Hindlimb muscle (tissue), 1 donor: ENCODE measurements at regions not wholly inside any gene's neighbourhood (a gene's known extent, or its start where the extent isn't known, plus 50 kb on each side); places are given as distances from the start of the nearest gene placed in this dataset.

Experiments used
- DNase-seq: peaks from one replicate; pipeline ENCODE4 v3.0.0-alpha.2; 2013

DNA sequence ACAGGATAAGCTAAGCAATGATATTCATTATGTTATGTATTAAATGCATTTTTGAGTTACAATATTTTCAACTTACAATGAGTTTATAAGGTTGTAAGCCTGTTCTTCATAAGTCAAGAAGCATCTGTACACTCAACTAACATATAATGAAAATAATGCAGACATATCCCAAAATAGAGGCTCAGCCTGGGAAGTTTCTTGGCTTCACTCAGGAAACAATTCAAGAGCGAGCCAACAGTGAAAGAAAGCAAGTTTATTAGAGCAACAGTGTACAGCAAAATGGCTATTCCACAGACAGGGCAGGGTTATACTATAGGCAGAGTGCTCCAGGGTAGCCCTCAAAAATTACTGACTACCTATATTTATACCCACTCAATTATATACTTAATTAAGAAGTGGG, 1581.8 kb downstream of the HACE1 start:
- peak; percentile 15 for DNase-seq

DNA sequence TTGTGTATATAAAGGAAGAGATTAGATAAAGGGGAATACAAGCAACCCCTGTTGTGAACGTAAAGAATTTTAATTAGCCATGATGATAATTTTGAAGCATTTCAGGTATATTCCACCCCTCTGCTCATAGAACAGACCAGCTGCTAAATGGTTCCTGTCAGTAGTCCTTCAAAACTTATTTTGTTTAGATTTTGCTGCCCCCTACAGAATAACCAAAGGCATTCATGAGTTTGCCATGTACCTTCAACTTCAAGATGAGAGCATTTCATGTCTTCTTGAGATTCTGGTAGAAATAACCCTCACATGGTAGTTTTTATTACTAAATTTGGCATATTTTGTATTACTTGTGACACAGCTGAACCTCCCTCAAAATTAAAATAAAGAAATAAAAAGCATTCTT, 1586.7 kb downstream of the HACE1 start:
- no peak for DNase-seq

DNA sequence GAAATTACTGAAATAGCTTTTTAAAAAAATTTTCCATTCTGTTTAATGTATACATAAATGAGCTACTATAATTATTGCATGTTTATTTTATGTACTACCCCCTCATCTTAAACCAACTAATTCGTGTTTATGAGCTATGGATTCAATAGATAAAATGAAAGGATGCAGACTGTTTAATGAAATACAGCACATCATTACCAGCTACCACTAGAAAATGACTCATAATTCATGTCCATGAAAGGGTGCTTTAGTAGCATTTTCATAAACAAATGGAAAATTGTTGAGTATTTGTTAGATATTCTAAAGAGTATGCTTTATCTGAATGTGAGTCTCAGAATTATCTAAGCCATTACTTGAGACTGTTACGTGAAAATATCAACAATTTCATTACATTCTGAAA, 1590.1 kb downstream of the HACE1 start:
- no peak for DNase-seq

DNA sequence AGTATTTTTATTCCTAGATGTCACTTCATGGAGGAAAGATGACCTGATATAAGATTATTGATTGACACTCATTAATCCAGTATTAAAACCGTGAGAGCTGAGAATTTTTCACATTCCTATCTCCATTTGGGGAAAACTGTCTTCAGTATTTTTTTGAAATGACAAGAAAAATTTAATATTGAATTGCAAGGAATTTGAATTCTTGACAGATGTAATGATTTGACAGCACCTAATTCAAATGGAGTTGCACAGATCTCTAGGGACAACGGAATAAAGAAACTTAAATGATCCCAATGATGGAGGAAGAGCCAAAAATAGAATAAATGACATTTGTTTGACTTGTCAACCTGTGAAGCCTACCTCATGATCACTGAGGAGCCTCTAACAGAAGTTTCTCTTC, 1591.4 kb downstream of the HACE1 start:
- DNase-seq: no peak

DNA sequence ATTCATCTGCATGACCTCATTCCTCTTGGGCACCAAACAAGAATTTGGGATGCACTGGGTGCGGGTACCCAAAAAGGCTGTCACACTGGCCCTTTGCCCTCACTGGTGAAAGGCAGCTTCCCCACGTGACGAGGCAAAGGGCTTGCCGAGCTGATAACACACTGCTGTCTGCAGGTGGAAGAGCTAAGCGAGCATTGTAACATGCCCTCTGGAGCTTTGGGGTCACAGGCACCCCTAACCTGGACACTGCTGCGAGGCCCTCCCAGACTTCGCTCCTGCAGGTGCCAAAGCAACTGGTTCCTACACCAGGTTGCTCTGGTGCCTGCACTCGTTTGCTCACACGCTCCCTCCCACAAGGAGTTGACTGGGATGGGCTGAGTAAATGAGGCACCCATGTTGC, 1595.7 kb downstream of the HACE1 start:
- no peak for DNase-seq

DNA sequence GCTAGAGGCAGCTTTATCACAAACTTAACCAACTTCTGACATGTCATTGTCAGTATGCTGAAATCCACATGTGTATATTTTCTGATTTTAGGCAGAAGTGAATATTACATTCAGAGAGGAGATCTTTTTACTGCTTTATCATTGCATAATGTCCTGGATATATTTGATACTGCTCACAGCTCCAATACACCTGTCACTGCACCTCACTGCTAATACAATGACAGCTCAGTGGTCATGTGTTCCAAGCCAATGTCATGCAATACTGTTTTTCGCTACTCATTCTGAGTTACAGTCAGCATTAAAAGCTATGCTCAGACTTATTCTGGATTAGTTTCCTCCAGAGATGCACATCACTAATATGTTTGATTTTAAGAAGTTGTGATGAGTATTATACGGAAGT, 1604.6 kb downstream of the HACE1 start:
- DNase-seq: no peak

DNA sequence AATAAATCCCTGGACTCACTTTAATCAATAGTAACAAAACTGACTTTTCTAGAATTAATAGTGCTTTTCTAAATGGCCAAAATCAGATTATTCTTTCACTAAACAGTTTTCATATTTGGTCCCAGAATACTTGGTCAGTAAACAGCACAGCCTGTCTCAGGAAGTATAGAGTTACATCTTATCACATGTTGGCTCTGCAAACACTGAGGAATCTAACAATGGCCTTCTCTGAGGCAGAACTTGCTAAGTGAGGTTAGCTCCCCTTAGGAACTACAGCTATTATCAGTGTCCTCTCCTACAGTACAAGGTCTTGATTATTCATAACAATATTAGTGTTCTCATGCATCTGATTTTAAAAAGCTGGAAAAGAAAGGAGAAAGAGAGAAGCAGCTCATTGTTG, 1622.8 kb downstream of the HACE1 start:
- DNase-seq: no peak

DNA sequence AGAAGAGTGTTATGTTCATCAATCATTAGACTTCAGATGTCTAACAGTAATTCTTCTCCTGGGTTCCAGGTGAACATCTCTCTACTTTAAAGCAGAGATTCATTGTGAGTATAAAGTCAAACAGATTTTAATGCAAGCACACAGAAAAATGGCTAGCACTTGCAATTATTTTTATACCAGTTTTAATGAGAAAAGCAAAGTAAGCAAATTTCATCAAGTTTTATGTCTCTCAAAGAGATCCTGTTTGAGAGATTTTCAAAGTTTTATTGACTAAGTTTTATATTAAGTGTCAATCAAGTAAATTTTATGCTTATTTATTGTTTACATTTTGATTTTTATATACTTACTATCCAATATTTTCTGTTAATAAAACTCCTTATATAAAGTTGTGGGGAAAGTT, 1628.5 kb downstream of the HACE1 start:
- DNase-seq: no peak

DNA sequence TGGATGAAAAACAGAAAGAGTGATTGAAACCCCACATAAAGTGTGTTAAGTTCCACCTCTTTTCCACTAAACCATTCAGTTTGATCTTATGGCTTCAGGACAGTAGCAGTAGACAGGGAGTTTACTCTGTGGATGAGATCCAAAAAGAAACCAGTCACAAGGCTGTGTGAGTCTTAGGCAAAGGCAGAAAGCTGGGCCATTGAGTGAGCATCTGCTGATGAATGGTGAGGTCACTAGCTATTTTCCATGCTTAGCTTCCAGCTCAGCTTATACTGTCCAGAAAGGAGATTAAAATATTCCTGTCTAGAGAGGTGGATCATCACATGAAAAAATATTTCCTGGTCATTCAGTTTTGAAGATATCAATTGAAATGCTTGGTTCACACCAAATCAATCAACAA, 1643.9 kb downstream of the HACE1 start:
- DNase-seq: no peak

DNA sequence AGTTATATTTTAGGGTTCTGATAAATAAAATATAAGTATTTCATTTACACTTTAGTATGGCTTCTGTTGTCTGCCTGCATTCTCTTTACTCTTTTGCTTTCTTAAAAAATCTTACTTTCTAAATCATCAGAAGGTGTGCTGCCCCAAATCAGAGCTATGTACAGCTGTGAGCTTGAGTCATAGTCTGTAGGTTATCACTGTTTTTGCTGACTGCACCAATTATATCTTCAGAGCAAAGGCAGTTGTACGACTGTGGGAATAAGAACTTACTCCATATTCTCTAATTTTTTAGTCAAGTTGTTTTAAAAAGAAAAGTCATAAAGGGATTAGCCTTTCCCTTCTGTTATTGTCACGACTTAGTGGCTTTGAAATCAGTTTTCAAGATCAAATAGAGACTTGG, 1649.0 kb downstream of the HACE1 start:
- no peak for DNase-seq

DNA sequence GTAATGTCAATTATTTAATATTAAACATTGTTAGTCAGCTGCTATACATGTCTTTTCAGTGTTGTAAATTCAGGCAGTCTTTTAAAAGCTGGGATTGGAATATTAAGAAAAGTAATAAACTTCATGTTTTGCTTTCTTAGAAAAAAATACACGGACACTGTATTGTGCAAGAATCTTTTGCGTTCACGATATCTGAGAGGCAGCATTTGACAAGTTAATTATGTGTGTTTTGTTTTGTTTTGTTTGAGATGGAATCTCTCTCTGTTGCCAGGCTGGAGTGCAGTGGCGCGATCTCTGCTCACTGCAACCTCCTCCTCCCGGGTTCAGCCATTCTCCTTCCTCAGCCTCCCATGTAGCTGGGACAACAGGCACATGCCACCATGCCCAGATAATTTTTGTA, 1661.3 kb downstream of the HACE1 start:
- no peak for DNase-seq

DNA sequence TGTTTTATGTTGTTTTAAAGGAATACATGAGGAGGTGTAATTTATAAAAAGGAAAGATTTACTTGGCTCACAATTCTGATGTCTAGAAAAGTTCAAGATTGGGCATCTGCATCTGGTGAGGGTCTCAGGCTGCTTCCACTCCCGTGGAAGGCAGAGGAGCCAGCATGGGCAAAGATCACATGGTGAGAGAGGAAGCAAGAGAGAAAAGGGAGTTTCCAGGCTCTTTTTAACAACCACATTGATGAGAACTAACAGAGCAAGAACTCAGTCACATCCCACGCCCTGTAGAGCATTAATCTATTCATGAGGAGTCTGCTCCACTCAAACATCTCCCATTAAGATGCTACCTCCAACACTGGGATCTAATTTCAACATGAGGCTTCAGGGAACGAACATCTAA, 1666.3 kb downstream of the HACE1 start:
- DNase-seq: no peak

DNA sequence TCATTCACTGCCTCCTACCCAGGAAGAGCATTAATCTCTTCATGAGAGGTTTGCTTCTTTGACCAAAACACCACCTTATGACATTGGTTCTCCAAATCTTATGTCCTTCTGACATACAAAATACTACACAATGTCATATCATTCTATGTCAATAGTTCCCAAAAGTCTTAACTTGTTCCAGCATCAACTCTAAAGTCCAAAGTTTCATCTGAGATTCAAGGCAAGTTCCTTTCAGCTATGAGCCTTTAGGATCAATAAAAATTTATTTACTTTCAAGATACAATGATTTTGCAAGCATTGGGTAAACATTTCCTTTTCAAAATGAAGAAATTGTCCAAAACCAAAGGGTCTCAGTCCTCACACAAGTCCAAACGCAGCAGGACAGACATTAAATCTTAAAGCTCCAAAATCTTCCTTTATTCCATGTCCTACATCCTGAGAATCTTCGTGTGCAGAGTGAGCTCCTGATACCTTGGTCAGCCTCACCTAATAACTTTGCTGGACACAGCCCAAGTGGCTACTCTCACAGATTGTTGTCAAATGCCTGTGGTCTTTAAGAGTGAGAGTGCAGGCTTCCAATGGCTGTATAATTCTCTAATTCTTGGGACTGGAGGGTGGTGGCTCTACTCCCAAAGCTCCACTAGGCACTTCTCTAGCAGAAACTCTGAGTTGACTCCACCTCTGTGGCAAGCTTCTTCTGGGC, 1668.2 kb downstream of the HACE1 start:
- DNase-seq: no peak

DNA sequence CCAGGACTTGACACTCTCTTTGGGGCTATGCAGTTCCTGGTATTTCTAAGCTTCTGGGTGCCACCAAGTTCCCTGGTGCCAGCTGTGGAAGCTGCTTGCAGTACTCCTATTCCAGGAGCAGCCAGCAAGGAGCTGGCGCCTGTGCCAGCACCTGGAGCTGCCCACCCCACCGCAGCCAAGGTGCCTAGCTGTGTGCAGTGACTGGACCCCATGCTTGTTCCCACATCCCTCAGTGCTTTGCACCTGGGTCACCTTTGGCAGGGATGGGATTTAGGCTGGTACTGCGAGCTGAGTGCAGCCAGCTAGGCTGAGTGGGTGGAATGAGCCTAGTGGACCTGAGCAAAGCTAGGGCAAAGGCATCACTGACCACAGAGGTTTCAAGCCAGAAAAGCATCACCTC, 1674.9 kb downstream of the HACE1 start:
- no peak for DNase-seq

DNA sequence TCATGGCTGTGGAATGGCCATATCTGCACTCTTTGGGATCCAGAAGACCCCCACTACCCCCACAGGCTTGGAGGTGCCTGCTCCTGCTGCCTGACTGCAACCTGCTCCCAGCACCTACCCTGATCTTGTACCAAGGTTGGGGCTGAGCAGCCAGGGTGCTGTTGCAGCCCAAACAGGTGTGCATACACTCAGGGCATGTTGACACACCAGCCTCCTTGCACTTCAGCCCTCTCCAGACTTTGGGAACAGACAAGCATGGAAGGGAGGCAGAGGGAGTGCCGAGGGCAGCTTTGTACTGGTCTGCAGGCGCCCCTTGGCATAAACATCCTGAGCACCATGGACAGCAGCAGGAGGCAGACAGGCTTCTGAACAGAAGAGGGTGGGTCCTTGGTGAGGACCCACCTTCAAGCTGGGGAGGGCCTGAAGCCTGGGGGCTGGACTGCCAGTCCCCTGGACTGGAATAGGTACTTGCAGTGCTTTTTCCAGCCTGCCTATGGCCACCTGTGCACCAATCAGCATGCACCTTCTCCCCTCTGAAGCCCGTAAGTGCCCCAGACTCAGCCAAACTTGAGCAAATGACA, 1675.8 kb downstream of the HACE1 start:
- no peak for DNase-seq

DNA sequence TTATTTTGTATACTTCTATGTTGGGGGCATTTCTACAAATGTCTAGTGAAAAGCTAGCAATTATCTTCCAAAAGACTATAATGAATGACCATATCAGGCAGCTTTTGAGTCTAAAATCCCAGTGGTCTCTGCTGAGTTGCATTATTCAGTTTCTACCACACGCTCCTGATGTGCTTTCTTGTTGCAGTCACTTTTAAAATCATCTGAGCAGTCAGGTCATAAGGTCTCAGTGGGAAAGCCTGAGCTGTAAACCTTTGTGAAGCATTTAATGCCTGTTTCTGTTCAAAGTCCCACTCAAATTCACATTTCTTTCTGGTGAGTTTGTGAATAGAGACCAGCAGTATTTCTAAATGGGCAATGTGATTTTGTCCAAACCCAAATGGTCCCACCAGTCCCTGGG, 1681.5 kb downstream of the HACE1 start:
- DNase-seq: no peak

DNA sequence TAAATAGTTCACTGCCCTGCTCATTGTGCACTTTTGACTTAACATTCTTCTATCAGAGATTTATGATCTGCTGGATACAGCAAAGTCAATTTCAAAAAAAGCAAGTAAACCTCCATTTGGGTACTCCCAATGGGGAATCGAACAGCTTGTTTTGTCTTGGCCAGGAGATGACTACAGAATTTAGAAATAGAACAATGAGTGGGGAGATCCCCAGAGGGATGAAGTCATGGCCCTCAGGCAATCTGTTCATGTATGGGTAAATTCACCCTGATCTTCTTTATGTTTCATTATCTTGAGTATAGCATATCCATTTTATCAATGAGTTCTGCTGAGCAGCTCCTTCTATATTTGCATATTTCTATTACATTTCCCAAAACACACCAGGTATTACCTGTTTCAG, 1681.9 kb downstream of the HACE1 start:
- DNase-seq: no peak

DNA sequence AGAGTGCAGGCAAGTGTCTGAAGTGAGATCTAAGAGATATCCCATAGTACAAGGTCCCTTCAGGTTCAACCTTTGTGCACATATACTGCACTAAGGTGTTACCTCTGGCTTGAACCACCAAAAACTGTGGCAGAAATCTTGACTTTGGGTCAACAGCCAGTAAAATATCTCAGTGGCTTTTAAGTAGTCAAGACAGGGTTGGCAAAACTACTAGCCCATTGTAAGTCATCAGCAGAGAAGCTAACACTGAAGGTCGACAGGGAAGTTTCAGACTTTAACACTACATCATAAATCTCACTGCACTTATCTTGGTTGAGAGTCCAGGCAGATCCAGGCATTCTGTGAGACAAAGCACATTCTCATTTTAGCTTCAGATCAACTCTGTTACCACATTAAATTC, 1684.7 kb downstream of the HACE1 start:
- no peak for DNase-seq

DNA sequence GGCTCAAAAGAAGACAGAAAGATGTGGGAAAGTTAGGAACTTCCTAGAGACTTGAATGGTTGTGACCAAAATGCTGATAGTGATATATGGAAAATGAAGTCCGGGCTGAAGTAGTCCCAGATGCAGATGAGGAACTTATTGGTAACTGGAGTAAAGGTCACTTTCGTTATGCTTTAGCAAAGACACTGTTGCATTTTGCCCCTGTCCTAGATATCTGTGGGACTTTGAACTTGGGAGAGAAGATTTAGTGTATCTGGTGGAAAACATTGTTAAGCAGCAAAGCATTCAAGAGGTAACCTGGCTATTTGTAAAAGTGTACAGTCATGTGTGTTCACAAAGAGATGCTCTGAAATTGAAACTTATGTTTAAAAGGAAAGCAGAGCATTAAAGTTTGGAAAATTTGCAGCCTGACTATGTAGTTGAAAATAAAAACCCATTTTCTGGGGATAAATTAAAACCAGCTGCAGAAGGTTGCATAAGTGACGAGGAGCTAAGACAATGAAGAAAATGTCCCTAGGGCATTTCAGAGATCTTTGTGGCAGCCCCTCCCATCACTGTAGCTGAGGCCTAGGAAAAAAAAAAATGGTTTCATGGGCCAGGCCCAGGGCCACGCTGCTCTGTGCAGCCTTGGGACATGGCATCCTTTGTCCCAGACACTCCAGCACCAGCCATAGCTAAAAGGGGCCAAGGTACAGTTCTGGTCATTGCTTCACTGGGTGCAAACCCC, 1692.2 kb downstream of the HACE1 start:
- no peak for DNase-seq

DNA sequence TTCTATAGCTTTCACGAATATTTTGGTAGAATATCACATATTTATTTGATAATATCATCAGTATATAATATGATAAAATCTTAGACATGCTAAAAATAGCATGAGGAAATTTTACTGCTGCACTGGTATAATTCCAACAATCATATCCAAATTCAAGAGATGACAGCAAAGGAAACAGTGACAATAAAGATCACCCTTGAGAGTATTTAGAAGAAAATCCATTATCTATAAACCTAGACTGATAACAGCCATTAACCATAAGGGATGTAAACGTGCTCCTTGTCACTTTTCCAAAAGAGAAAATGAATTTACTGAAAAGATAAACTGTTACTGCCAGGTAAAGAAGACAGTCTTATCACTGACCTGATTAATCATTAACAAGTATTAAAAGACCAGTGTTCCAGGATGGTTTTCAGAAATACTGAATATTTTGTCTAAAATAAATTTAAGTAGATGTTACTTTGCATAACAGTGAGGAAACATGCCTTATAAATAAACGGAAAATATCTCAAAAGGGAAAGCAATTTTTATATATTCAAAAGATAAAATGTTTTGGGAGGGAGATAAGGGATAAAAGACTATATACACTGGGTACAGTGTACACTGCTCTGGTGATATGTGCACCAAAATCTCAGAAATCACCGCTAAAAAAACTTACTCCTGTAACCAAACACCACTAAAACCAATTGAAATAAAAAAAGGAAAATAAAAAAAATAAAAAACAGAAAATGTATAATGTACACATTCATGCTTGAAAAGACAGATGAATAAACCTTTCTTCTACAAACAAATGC, 1704.7 kb downstream of the HACE1 start:
- DNase-seq: no peak

DNA sequence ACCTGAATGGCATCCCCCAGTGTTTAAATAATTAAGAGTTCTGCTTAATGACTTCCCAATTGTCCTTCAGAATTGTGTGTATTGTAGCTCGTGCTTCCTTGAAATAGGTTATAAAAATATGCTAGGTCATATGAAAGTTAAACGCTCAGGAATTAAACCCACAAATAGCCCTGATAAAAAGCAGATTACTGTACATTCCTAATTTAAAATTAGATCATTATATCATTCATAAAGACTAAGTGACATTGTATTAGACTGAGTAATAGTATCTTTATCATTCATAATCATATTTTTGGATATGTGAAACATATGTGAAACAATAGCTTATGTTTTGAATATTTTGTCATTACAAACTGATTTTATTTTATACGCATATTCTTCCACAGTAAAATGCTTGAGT, 1706.7 kb downstream of the HACE1 start:
- no peak for DNase-seq

DNA sequence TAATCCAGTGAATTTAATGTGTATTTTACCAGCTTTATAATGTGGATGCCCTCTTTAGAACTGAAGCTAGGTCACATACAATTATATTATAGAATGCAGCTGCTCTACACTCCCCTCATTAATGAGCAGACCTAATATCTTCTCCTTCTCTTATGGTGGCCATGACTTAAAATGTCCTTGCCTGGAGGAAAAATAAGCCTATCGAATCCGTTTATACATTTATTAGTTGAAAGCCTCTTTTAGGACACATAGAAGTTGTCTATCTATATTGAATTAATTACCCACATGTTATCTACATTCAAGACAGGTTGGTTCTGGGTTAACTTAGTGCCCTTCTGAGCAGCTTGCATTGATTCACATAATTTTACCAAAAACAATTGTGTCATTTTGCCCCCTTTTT, 1716.8 kb downstream of the HACE1 start:
- DNase-seq: no peak

DNA sequence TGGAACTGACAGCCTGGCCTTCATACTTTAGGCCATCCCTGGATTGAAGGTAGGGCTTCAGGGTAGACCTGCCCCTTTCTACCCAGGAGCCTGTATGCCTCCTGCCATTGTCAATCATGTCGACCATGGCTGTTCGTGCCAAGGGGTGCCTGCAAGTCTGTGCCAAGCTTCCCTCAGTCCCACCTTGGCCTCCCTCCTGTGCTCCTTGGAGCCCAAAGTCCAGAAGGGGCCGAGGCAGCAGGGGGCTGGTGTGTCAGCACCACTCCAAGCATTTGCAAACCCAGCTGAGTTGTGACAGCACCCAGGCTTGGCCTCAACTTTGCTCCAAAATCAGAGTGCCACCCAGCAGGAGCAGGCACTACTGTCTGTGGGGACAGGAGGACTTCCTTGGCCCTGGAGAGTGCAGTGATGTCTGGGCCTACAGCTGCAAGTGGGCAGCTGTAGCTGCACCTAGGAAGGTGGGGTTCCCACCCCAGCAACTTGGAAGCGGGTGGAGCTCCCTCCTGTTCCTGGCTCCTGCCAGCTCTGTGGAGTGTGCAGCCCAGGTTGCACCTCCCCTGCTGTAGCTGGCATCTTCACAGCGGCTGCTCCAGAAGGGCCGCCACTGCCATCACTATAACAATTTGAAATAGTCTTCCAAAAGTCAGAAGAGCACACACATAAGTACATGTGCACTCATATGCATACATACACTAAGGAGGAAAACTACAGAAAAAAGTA, 1719.3 kb downstream of the HACE1 start:
- DNase-seq: no peak
